Neural cell (in vitro differentiated cells): ENCODE measurements at regions not wholly inside any gene's neighbourhood (a gene's known extent, or its start where the extent isn't known, plus 50 kb on each side); places are given as distances from the start of the nearest gene placed in this dataset.

Experiments
- H2AFZ ChIP-seq: fragments of 200-600, 300-800 bp; sonication (generic), shearing (Covaris generic); 2 replicates; pipeline ENCODE4 v1.6.0; 2014; ENCODE audit warnings: low read depth, mild to moderate bottlenecking, antibody characterized with exemption, low read length, moderate library complexity
- H3F3A ChIP-seq: fragments of 200-600 bp; shearing (Covaris generic); 2 replicates; pipeline ENCODE4 v1.6.1; 2016; ENCODE audit warnings: mild to moderate bottlenecking, moderate library complexity, mixed read lengths, antibody characterized with exemption, low read length; ENCODE audit not compliant: insufficient read depth, poor library complexity, severe bottlenecking
- H3K27ac ChIP-seq: fragments of 200-600, 300-800 bp; sonication (generic), shearing (Covaris generic); 2 replicates; pipeline ENCODE4 v1.5.1; 2014; ENCODE audit warnings: mild to moderate bottlenecking, low read length, moderate library complexity
- H3K27me3 ChIP-seq: fragments of 300-800, 200-600 bp; sonication (generic), shearing (Covaris generic); 2 replicates; pipeline ENCODE4 v1.6.0; 2014; ENCODE audit warnings: mild to moderate bottlenecking, low read depth, low read length, moderate library complexity; ENCODE audit not compliant: insufficient read depth
- H3K36me3 ChIP-seq: fragments of 300-800, 200-600 bp; sonication (generic), shearing (Covaris generic); 2 replicates; pipeline ENCODE4 v1.5.1; 2014; ENCODE audit warnings: mild to moderate bottlenecking, antibody characterized with exemption, low read length, moderate library complexity; ENCODE audit not compliant: insufficient read depth
- H3K4me2 ChIP-seq: fragments of 300-800, 200-600 bp; sonication (generic), shearing (Covaris generic); 2 replicates; pipeline ENCODE4 v1.6.0; 2014; ENCODE audit warnings: mild to moderate bottlenecking, low read length
- H3K4me3 ChIP-seq: fragments of 300-800, 200-600 bp; sonication (generic), shearing (Covaris generic); 2 replicates; pipeline ENCODE4 v1.5.1; 2014; ENCODE audit warnings: mild to moderate bottlenecking, low read length, moderate library complexity
- H3K79me2 ChIP-seq: fragments of 200-600 bp; shearing (Covaris generic); replicated peaks from 2 replicates; pipeline ENCODE4 v1.6.0; 2014; ENCODE audit warnings: mild to moderate bottlenecking, low read length, moderate library complexity; ENCODE audit not compliant: insufficient read depth
- H3K9ac ChIP-seq: fragments of 300-800, 200-600 bp; sonication (generic), shearing (Covaris generic); 2 replicates; pipeline ENCODE4 v1.6.1; 2016; ENCODE audit warnings: mild to moderate bottlenecking, low read length, mixed read lengths
- H3K9me2 ChIP-seq: fragments of 200-600 bp; shearing (Covaris generic); 2 replicates; pipeline ENCODE4 v1.6.1; 2016; ENCODE audit warnings: mild to moderate bottlenecking, low read length, mixed read lengths; ENCODE audit not compliant: insufficient read depth
- H3K9me3 ChIP-seq: fragments of 200-600, 300-800 bp; sonication (generic), shearing (Covaris generic); 2 replicates; pipeline ENCODE4 v1.6.1; 2016; ENCODE audit warnings: mild to moderate bottlenecking, mixed run types, low read length, moderate library complexity, mixed read lengths
- H4K20me1 ChIP-seq: fragments of 200-600 bp; shearing (Covaris generic); 2 replicates; pipeline ENCODE4 v1.6.1; 2016; ENCODE audit warnings: mild to moderate bottlenecking, mixed run types; ENCODE audit not compliant: insufficient read depth
- CTCF ChIP-seq: fragments of 450-650 bp; IDR thresholded peaks from 2 replicates; pipeline ENCODE4 v1.5.1; 2014; ENCODE audit warnings: antibody characterized with exemption, mild to moderate bottlenecking, moderate library complexity; ENCODE audit not compliant: poor library complexity, severe bottlenecking
- EP300 ChIP-seq: fragments of 450-650 bp; conservative IDR thresholded peaks from 2 replicates; pipeline ENCODE4 v1.6.1; 2014; ENCODE audit warnings: antibody characterized with exemption, mild to moderate bottlenecking, moderate library complexity; ENCODE audit not compliant: poor library complexity, severe bottlenecking
- EZH2 ChIP-seq: fragments of 200-600, 300-800 bp; shearing (Covaris generic), sonication (generic); IDR thresholded peaks from 2 replicates; pipeline ENCODE4 v1.6.1; 2014; ENCODE audit warnings: antibody characterized with exemption, low read length, borderline replicate concordance, mild to moderate bottlenecking; ENCODE audit not compliant: insufficient read depth, poor library complexity, severe bottlenecking
- MXI1 ChIP-seq: fragments of 450-650 bp; conservative IDR thresholded peaks from 2 replicates; pipeline ENCODE4 v1.6.1; 2014; ENCODE audit warnings: antibody characterized with exemption, mild to moderate bottlenecking; ENCODE audit not compliant: poor library complexity, severe bottlenecking
- POLR2AphosphoS5 ChIP-seq: IDR thresholded peaks from 2 replicates; pipeline ENCODE4 v1.6.1; 2012
- RAD21 ChIP-seq: fragments of 450-650 bp; conservative IDR thresholded peaks from 2 replicates; pipeline ENCODE4 v1.6.1; 2014; ENCODE audit warnings: antibody characterized with exemption, mild to moderate bottlenecking, moderate library complexity
- SMC3 ChIP-seq: fragments of 450-650 bp; conservative IDR thresholded peaks from 2 replicates; pipeline ENCODE4 v1.6.1; 2014; ENCODE audit warnings: antibody characterized with exemption, mild to moderate bottlenecking, moderate library complexity; ENCODE audit not compliant: poor library complexity
- TAF1 ChIP-seq: IDR thresholded peaks from 2 replicates; pipeline ENCODE4 v1.6.1; 2012; ENCODE audit warnings: low read depth
- TF ChIP-seq, protein P1 (sequence below): IDR thresholded peaks from 2 replicates; pipeline ENCODE4 v1.6.1; 2012; ENCODE audit warnings: borderline replicate concordance

GRCh38 chr12:107439026-107439738 is 246.4 kb upstream of the PWP1 start:
- Histone ChIP-seq H3K9me2 (no peaks in the 10 kb centered on the region), H3K9ac (no peak overlapping the region), H3F3A (no peaks in the 10 kb centered on the region), H4K20me1 (no peaks in the 10 kb centered on the region), H2AFZ (no peak overlapping the region), H3K27ac (no peak overlapping the region), H3K27me3 (no peaks in the 10 kb centered on the region), H3K79me2 (no peaks in the 10 kb centered on the region), H3K36me3 (no peaks in the 10 kb centered on the region), H3K4me3 (no peak overlapping the region), H3K9me3 (no peaks in the 10 kb centered on the region), H3K4me2 (no peak overlapping the region)
- no peak for TF ChIP-seq MXI1
- TF ChIP-seq EZH2: no peak
- TF ChIP-seq SMC3: no peak
- no peak for TF ChIP-seq POLR2AphosphoS5
- no peak for TF ChIP-seq CTCF
- TF ChIP-seq TAF1: no peak
- TF ChIP-seq RAD21: no peak
- TF ChIP-seq EP300: no peak
- TF ChIP-seq, protein P1, sequence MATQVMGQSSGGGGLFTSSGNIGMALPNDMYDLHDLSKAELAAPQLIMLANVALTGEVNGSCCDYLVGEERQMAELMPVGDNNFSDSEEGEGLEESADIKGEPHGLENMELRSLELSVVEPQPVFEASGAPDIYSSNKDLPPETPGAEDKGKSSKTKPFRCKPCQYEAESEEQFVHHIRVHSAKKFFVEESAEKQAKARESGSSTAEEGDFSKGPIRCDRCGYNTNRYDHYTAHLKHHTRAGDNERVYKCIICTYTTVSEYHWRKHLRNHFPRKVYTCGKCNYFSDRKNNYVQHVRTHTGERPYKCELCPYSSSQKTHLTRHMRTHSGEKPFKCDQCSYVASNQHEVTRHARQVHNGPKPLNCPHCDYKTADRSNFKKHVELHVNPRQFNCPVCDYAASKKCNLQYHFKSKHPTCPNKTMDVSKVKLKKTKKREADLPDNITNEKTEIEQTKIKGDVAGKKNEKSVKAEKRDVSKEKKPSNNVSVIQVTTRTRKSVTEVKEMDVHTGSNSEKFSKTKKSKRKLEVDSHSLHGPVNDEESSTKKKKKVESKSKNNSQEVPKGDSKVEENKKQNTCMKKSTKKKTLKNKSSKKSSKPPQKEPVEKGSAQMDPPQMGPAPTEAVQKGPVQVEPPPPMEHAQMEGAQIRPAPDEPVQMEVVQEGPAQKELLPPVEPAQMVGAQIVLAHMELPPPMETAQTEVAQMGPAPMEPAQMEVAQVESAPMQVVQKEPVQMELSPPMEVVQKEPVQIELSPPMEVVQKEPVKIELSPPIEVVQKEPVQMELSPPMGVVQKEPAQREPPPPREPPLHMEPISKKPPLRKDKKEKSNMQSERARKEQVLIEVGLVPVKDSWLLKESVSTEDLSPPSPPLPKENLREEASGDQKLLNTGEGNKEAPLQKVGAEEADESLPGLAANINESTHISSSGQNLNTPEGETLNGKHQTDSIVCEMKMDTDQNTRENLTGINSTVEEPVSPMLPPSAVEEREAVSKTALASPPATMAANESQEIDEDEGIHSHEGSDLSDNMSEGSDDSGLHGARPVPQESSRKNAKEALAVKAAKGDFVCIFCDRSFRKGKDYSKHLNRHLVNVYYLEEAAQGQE: no peak

DNA sequence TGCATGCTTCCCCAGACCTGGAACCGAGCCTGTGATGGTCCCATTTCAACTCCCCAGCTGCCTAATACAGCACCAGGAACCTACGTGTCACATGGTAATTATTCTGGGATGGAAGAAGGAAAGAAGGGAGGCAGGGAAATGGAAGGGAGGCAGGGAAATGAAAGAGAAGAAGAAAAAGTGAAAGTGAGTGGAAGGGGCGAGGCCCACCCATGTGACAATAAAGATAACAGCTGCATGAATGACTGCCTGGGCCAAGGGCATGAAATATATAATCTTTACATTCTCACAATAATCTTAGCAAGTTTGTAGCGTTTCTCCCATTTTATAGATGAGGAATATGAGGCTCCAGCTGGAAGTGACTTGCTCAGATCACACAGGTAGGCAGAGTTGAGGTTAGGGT is 245.0 kb upstream of the PWP1 start:
- Histone ChIP-seq H3K79me2 (no peaks in the 10 kb centered on the region), H3K9me3 (no peaks in the 10 kb centered on the region), H3K4me3 (no peak overlapping the region), H3K27ac (no peak overlapping the region), H2AFZ (no peak overlapping the region), H3K9me2 (no peaks in the 10 kb centered on the region), H4K20me1 (no peaks in the 10 kb centered on the region), H3K9ac (no peak overlapping the region), H3K36me3 (no peaks in the 10 kb centered on the region), H3K27me3 (no peaks in the 10 kb centered on the region), H3K4me2 (no peak overlapping the region), H3F3A (no peaks in the 10 kb centered on the region)
- no peak for TF ChIP-seq EP300
- no peak for TF ChIP-seq RAD21
- no peak for TF ChIP-seq MXI1
- no peak for TF ChIP-seq POLR2AphosphoS5
- TF ChIP-seq, protein P1: no peak
- TF ChIP-seq TAF1: no peak
- TF ChIP-seq CTCF: no peak
- no peak for TF ChIP-seq SMC3
- no peak for TF ChIP-seq EZH2
